ENCODE measurements at regions not wholly inside any gene's neighbourhood (a gene's known extent, or its start where the extent isn't known, plus 50 kb on each side); places are given as distances from the start of the nearest gene placed in this dataset.
A peak's percentile ranks its signal among the peaks of the same experiment; 100 is the strongest.

DNA sequence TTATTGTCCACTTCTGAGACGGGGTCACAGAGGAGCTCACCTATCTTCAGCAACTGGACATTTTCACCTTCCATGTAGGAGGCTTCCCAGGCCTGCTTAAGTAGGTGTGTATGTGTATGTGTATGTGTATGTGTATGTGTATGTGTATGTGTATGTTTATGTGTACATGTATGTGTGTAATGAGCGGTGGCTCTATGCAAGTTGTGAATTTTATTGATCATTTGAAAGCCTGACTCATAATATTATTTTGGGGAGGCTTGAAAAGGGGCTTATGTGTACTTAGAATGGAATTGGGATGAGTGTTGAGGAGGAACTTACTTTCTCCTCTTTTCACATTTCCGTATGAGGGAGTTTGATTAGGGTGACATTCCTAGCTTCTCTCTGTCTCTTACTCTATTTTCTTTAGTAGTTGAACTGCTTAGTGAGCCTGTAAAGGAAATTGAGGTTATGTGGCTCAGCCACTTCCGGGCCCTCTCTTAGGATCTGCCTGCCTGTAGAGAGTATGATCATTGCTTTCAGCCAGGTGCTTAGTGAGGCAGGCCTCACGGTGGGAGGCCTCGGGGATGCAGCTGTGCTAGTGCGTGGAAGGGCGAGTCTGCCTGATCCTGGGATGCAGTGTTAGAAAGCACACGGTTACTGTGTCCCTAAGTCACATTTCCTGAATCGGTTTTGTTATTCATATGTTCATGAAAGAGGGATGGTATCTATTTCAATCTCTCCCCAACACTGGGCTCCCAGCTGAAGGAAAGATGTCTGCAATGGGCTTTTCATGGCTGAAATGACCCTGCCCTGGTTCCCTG is 61.0 kb downstream of the IER5 start:
- no peaks in the 10 kb centered on the region for H3K36me3 ChIP-seq
- H3K9me3 ChIP-seq, result no peaks in the 10 kb centered on the region
- intact Hi-C loops (cut with DNase I; ENCODE audit: low total_unique reads), result no loop called here
- peak overlapping the region; percentile 14 to 97 for H3K27ac ChIP-seq
- no peak for DNase-seq
- TF ChIP-seq CTCF (IDR thresholded peaks at IDR 0.05) (no peak), POLR2A (IDR thresholded peaks at IDR 0.05) (no peak)
- H3K27me3 ChIP-seq, result no peaks in the 10 kb centered on the region
- no peak overlapping the region for H3K4me3 ChIP-seq
- peaks cover 8 to 14% of the 10 kb centered on the region in 2 donors for H3K4me1 ChIP-seq

- DNase-seq, result no peak
- Histone ChIP-seq H3K4me1 (peaks cover 8 to 14% of the 10 kb centered on the region in 2 donors), H3K4me3 (no peak overlapping the region), H3K27me3 (no peaks in the 10 kb centered on the region), H3K27ac (peak overlapping the region; percentile 95 to 97), H3K9me3 (no peaks in the 10 kb centered on the region), H3K36me3 (no peaks in the 10 kb centered on the region)
- intact Hi-C loops (cut with DNase I; ENCODE audit: low total_unique reads), result no loop called here
- TF ChIP-seq CTCF (IDR thresholded peaks at IDR 0.05), result no peak
- no peak for TF ChIP-seq POLR2A (IDR thresholded peaks at IDR 0.05)
Observed at GRCh38 chr1:181150273-181150672, 61.8 kb downstream of the IER5 start.

DNA sequence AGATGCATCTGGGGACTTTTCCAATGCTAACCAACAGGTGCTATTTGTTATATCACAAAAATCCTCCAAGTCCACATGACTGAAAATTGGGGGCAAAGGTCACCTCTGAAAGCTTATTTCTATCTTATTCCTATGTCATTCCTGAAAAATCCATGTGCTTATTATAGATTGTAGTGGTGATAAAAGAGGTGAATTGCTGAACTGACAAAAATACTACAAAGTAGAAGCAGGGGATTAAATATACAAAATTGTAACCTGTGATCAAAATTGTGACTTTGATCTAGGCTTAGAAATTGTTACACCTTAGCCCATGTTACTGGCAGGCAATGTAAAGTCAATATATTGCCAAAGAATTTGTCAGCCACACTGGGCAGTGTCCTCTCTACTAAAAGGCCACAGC is 62.3 kb downstream of the IER5 start:
- intact Hi-C loops (cut with DNase I; ENCODE audit: low total_unique reads), result no loop called here
- Histone ChIP-seq H3K4me3 (no peak overlapping the region), H3K9me3 (no peaks in the 10 kb centered on the region)

DNA sequence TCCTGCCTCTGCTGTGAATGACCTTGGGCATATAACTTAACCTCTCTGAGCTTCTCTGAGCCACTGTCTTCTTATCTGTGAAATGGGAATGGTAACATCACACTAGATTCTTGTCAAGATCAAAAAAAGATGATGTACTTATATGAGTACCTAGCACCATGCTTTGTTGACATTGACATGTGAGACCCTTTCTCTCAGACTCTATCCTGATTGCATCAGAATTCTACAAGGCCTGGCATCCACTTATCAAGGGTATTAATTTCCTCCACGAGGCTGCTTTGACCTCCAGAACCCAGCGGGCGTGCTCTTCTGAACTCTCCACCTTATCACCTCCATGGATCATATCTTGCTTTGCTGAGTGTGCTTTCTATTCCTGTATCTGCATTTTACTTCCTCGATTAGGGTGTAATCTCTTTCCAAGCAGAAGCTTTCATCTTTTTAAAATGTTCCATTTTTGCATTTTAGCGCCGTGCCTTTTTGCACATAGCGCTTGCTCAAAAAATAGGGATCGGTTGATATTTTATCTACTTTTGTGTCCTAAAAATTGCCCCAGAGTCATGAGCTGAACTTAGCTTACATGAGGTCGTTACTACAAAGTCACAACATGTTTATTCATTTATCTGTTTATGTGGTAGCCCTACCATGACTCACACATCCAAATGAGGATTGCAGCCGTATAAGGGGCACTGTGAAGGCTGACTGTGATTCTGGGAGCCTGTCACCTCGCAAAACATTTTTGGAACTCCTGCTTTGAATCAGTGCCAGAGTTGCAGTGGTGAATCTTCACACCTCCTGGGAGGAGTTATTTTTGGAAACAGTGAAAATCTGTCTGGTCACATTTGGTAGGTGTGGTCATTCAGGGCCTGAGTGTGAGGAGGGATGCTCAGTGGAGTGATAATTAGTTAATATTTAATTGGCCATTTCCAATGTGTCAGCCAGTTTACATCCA is 63.2 kb downstream of the IER5 start:
- no peak overlapping the region for H3K4me3 ChIP-seq
- no peaks in the 10 kb centered on the region for H3K9me3 ChIP-seq
- peaks cover 8 to 14% of the 10 kb centered on the region in 2 donors for H3K4me1 ChIP-seq
- H3K36me3 ChIP-seq, result no peaks in the 10 kb centered on the region
- intact Hi-C loops (cut with DNase I; ENCODE audit: low total_unique reads), result no loop called here
- H3K27me3 ChIP-seq, result no peaks in the 10 kb centered on the region
- peak in 1 of 2 donors; percentile 38 for DNase-seq
- H3K27ac ChIP-seq, result peak overlapping the region; percentile 95 to 97
- TF ChIP-seq POLR2A (IDR thresholded peaks at IDR 0.05) (peak in 1 of 2 donors; percentile 14), CTCF (IDR thresholded peaks at IDR 0.05) (no peak)

More for the DNA sequence above, 62.3 kb downstream of the IER5 start:
- Histone ChIP-seq H3K4me1 (peaks cover 8 to 14% of the 10 kb centered on the region in 2 donors), H3K27me3 (no peaks in the 10 kb centered on the region), H3K36me3 (no peaks in the 10 kb centered on the region), H3K27ac (peak overlapping the region; percentile 95 to 97)
- no peak for TF ChIP-seq CTCF (IDR thresholded peaks at IDR 0.05)
- TF ChIP-seq POLR2A (IDR thresholded peaks at IDR 0.05), result no peak
- no peak for DNase-seq
